ENCODE measurements at regions not wholly inside any gene's neighbourhood (a gene's known extent, or its start where the extent isn't known, plus 50 kb on each side); places are given as distances from the start of the nearest gene placed in this dataset.

DNA sequence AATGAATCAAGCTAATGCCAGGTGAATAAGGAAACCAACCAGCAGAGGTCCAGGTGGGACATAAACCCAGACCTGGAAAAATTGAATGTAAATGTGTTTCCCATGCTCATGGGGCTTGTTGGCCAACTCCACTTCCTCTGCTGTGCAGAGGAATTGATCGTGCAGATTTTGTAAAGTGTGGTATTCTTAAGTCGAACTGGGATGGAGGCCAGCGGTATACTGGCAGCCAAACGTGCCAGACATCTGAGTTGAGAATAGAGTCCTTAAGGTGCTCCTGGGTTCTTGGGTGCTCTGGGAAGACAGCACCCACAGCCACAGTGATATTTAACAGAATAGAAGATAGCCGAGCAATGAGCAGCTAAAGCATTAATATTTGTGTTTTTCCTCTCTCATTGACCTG lies 146.5 kb upstream of the LGALSL start:
- no peak overlapping the region for H3K27ac ChIP-seq
- TF ChIP-seq, protein P1, sequence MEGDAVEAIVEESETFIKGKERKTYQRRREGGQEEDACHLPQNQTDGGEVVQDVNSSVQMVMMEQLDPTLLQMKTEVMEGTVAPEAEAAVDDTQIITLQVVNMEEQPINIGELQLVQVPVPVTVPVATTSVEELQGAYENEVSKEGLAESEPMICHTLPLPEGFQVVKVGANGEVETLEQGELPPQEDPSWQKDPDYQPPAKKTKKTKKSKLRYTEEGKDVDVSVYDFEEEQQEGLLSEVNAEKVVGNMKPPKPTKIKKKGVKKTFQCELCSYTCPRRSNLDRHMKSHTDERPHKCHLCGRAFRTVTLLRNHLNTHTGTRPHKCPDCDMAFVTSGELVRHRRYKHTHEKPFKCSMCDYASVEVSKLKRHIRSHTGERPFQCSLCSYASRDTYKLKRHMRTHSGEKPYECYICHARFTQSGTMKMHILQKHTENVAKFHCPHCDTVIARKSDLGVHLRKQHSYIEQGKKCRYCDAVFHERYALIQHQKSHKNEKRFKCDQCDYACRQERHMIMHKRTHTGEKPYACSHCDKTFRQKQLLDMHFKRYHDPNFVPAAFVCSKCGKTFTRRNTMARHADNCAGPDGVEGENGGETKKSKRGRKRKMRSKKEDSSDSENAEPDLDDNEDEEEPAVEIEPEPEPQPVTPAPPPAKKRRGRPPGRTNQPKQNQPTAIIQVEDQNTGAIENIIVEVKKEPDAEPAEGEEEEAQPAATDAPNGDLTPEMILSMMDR (IDR thresholded peaks at IDR 0.05) = no peak
- no peak for TF ChIP-seq ZFX (IDR thresholded peaks at IDR 0.05; ENCODE audit: borderline replicate concordance)

DNA sequence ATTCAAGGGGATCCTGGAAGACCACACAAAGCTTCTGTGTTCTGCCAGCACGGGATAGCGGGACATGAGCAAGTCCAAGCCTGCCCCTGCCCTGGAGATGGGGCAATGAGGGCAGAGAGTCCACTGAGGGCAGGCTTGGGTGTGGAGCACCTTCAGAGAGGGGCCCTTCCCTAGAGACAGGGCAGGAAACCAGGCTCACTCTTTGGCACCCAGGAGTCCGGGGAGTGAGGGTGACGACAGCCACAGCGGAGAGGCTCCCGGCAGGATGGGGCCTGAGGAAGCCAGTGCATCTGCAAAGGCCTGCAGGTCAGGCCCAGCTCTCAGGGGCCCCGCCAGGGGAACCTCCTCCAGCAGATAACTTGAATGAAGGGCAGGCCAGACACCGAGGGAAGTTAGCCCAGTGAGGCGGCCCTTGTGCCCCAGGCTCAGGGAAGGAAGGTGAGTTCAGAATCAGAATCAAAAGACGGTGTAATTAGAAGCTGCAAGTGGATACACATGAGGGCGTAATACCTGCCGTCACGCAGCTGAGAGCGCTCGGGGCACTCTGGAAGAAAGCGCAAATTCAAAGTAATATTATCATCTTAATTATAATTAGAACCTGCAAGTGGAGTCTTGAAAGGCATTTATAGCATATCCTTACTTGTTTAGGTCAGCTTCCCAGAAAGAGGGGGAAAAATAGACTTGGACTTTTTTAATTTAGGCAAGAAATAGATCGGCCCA lies 142.6 kb upstream of the LGALSL start:
- no peak overlapping the region for H3K27ac ChIP-seq
- no peak for TF ChIP-seq ZFX (IDR thresholded peaks at IDR 0.05; ENCODE audit: borderline replicate concordance)
- TF ChIP-seq, protein P1 (IDR thresholded peaks at IDR 0.05) = no peak

- no peak overlapping the region for H3K27ac ChIP-seq
- TF ChIP-seq, protein P1 (IDR thresholded peaks at IDR 0.05) = peak; percentile 73
- TF ChIP-seq ZFX (IDR thresholded peaks at IDR 0.05; ENCODE audit: borderline replicate concordance) = no peak
These were observed 141.9 kb upstream of the LGALSL start for GRCh38 chr2:64311948-64312621.

DNA sequence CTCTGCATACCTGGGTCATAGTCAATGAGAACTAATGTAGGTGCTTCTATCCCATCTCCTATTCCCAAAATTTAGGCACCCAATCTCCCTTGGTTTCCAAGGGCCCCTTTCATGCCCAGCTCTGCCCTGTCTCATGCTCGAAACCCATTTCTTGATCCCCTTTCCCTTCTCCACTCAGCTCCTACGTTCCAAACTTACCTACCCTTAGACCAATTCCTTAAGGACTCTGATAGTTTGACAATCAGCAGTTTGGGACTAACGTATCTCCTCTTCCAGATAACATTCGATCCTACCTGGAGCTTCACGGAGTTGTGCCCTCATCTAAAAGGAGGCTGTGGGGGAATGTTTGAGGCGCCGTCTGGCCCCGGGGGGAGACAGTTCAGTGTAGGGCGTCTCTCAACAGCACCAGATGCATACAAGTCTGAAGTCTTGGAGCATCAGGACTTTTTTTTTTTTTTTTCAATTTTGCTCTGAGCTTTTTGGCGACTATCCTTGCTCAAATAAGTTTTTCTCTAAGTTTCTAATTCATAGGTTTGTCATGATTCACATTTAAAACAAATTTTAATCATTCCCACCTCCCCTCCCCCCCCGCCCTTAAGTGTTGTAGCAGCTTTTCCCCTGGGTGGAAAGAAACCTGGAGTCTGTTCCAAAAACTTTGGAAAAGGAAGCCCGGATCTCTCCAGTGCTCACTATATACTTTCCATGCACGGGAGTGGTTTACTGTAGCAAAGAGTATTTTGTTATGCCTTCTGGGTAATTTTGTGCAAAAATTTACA lies 141.2 kb upstream of the LGALSL start:
- no peak overlapping the region for H3K27ac ChIP-seq
- TF ChIP-seq ZFX (IDR thresholded peaks at IDR 0.05; ENCODE audit: borderline replicate concordance) = no peak
- TF ChIP-seq, protein P1 (IDR thresholded peaks at IDR 0.05) = peak; percentile 43

- H3K27ac ChIP-seq = no peak overlapping the region
- TF ChIP-seq, protein P1 (IDR thresholded peaks at IDR 0.05) = no peak
- no peak for TF ChIP-seq ZFX (IDR thresholded peaks at IDR 0.05; ENCODE audit: borderline replicate concordance)
These were observed 140.6 kb upstream of the LGALSL start for GRCh38 chr2:64313398-64313723.

DNA sequence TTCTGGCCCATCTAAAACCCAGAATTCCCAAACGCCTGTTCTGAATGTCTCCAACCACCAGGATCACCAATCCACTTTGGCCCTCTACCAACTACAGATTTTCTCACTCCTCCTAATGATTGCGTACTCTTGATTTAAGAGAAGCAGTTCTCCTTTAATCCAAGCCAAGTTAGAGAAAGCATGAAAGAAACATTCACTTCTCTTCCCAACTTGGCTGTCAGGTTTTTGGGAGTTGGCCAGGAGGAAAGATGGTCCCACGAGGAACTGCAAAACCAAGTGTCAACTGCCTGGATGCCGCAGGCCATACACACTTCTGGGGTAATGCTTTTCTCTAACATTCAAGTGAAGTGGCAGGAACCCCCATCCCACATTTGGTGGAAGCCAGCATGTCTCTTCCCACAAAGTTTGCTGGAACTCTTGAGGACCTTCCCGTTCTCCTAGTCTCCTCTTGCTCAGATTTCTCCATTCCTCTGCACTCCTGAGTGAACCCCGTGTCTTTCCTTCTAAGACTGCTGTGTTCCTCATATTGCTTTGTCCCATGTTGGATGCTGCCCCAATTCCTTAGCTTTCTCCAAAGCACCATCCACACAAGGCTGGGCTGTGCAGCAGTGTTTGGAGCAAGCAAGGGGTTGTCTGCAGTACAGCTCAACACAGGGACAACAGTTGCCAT lies 138.5 kb upstream of the LGALSL start:
- no peak overlapping the region for H3K27ac ChIP-seq
- TF ChIP-seq ZFX (IDR thresholded peaks at IDR 0.05; ENCODE audit: borderline replicate concordance) = no peak
- TF ChIP-seq, protein P1 (IDR thresholded peaks at IDR 0.05) = no peak

All from 22Rv1 (cell line).